ENCODE measurements at regions not wholly inside any gene's neighbourhood (a gene's known extent, or its start where the extent isn't known, plus 50 kb on each side); places are given as distances from the start of the nearest gene placed in this dataset.

DNA sequence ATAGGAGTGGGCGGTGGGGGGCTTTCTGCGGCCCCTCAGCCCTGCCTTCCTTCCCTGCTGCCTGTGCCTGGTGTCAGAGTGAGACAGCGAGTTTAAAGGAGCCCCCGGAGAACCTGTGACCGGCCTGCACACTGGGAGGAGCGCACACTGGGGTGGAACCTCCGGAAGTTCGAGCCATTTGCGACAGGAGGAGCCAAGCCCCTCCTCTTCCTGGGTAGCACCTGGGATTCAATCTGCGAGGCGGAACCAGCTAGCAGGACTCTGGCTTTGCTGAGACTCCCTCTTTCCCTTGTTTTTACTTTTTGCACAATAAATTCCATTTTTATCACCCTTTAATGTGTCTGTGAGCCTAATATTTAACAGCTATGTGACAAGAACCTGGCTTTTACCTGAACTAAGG, 540.6 kb downstream of the NPHP4 start:
- no peak for DNase-seq (ENCODE audit: low read depth)
- TF ChIP-seq CTCF (IDR thresholded peaks at IDR 0.05; ENCODE audit: insufficient read depth, low read depth, low read length, missing control alignments): no peak
- no peak overlapping the region for H3K4me3 ChIP-seq (ENCODE audit: low read length)

GRCh38 chr1:5448486-5448885, 543.7 kb downstream of the NPHP4 start:
- TF ChIP-seq CTCF (IDR thresholded peaks at IDR 0.05; ENCODE audit: insufficient read depth, low read depth, low read length, missing control alignments): no peak
- no peak for DNase-seq (ENCODE audit: low read depth)
- H3K4me3 ChIP-seq (ENCODE audit: low read length): no peak overlapping the region

DNA sequence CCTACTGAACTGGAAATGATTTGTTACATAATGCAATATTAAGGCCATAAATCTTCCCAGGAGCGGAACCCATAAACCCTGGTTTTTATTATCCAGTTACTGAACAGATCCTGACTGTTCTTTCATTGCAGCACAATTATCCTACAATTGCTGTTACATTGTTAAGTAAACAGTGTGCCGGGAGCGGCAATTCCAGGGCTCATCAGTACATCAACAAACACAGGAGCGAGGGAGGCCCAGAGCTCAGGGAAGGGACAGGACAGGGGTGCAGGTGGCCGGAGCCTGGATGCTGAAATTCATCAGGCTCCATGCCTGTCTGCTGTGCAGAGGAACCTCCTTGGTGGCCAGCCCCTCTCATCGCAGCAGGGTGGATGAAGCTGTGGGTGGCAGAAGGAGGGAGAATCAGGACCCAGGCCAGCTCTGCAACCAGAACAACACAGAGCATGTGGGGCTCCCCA, 544.7 kb downstream of the NPHP4 start:
- TF ChIP-seq CTCF (IDR thresholded peaks at IDR 0.05; ENCODE audit: insufficient read depth, low read depth, low read length, missing control alignments): no peak
- H3K4me3 ChIP-seq (ENCODE audit: low read length): no peak overlapping the region
- no peak for DNase-seq (ENCODE audit: low read depth)

DNA sequence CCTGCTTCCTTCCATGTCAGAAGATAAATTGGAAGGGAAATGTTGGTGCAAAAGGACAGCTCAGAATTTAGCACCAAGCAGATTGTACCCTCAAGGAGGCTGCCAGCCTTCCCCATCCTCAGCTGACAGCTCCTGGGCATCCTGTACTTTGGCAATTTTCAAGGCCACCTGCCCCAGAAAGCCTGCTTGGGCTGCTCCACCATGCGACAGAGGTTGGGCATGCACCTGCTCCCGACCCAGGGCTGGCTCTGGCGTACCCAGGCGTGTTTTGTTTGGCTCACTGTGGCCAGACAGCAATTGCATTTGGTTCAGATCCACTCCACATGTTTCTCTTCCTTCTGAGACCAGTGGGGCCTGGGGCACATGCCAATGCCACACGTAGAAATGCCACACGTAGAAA, 547.8 kb downstream of the NPHP4 start:
- DNase-seq (ENCODE audit: low read depth): no peak
- H3K4me3 ChIP-seq (ENCODE audit: low read length): no peak overlapping the region
- TF ChIP-seq CTCF (IDR thresholded peaks at IDR 0.05; ENCODE audit: insufficient read depth, low read depth, low read length, missing control alignments): no peak

- DNase-seq (ENCODE audit: low read depth): no peak
- TF ChIP-seq CTCF (IDR thresholded peaks at IDR 0.05; ENCODE audit: insufficient read depth, low read depth, low read length, missing control alignments): no peak
- H3K4me3 ChIP-seq (ENCODE audit: low read length): no peak overlapping the region
Measured at GRCh38 chr1:5436808-5437207, 555.4 kb downstream of the NPHP4 start.

GRCh38 chr1:5435414-5435813, 556.8 kb downstream of the NPHP4 start:
- H3K4me3 ChIP-seq (ENCODE audit: low read length): no peak overlapping the region

More at GRCh38 chr1:5435414-5435813, 556.8 kb downstream of the NPHP4 start:
- no peak for TF ChIP-seq CTCF (IDR thresholded peaks at IDR 0.05; ENCODE audit: insufficient read depth, low read depth, low read length, missing control alignments)
- no peak for DNase-seq (ENCODE audit: low read depth)
